Thoracic aorta (tissue), 2 donors: ENCODE measurements at regions not wholly inside any gene's neighbourhood (a gene's known extent, or its start where the extent isn't known, plus 50 kb on each side); places are given as distances from the start of the nearest gene placed in this dataset.
"Not testable (repeated sequence)": the region's sequence is repeated elsewhere in the genome, so short reads cannot be mapped to it uniquely, and the experiment has no call there.

Source experiments
- ATAC-seq: fragments of 150-250 bp; one replicate; pipeline ENCODE4 v1.8.0; 2017; ENCODE audit warnings: low read depth; ENCODE audit not compliant: insufficient number of reproducible peaks, low FRiP score
- DNase-seq: peaks from one replicate; pipeline ENCODE4 v3.0.0-alpha.2; 2020; ENCODE audit warnings: low spot score
- H3K27ac ChIP-seq, 2 donors: fragments of 200-600 bp; sonication (generic); 1 replicate in 1 of 2; 2 replicates in 1 of 2; pipeline ENCODE4 v1.5.1; 2016; ENCODE audit warnings: mild to moderate bottlenecking in 2 of 2, moderate library complexity in 2 of 2
- H3K27me3 ChIP-seq: fragments of 200-600 bp; sonication (generic); replicated peaks from 2 replicates; pipeline ENCODE4 v1.6.0; 2016; ENCODE audit warnings: mild to moderate bottlenecking; ENCODE audit not compliant: insufficient read depth
- H3K36me3 ChIP-seq: fragments of 200-600 bp; sonication (generic); one replicate; pipeline ENCODE4 v1.5.1; 2016
- H3K4me1 ChIP-seq, 2 donors: fragments of 200-600 bp; sonication (generic); 1 replicate in 1 of 2; 2 replicates in 1 of 2; pipeline versions ENCODE4 v1.5.1 to v1.6.0; 2016; ENCODE audit warnings: low read depth in 2 of 2, mild to moderate bottlenecking in 1 of 2; ENCODE audit not compliant: control insufficient read depth in 1 of 2
- H3K4me3 ChIP-seq: fragments of 200-600 bp; sonication (generic); 2 replicates; pipeline ENCODE4 v1.5.1; 2016; ENCODE audit warnings: mild to moderate bottlenecking
- H3K9me3 ChIP-seq: fragments of 200-600 bp; sonication (generic); 2 replicates; pipeline ENCODE4 v1.5.1; 2016
- TF ChIP-seq, protein P1 (sequence below): fragments of 200-600 bp; sonication (generic); IDR thresholded peaks from one replicate; pipeline ENCODE4 v1.5.1; 2019; ENCODE audit warnings: antibody characterized with exemption

DNA sequence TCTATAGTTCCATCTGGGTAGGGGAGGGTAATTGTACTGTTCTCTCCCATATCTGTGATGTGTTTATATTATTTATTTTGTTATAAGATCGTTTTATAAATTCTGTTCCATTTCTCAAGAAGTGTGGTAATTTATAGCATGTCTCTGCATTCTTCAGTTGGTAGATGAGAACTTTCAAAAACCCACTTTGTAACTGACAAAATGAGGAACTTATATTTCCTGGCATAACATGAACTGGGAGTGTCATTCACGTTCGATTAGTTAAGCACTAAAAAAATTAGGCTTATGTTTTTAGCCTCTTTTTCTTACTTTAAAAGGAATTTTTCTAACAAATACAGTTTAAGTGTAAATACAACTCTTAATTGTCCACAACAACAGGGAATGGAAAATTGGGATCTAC, 230.8 kb downstream of the CGGBP1 start:
- no peaks in the 10 kb centered on the region for H3K27me3 ChIP-seq
- H3K36me3 ChIP-seq, result no peaks in the 10 kb centered on the region
- H3K27ac ChIP-seq, result no peak overlapping the region
- no peak overlapping the region for H3K4me3 ChIP-seq
- TF ChIP-seq, protein P1, sequence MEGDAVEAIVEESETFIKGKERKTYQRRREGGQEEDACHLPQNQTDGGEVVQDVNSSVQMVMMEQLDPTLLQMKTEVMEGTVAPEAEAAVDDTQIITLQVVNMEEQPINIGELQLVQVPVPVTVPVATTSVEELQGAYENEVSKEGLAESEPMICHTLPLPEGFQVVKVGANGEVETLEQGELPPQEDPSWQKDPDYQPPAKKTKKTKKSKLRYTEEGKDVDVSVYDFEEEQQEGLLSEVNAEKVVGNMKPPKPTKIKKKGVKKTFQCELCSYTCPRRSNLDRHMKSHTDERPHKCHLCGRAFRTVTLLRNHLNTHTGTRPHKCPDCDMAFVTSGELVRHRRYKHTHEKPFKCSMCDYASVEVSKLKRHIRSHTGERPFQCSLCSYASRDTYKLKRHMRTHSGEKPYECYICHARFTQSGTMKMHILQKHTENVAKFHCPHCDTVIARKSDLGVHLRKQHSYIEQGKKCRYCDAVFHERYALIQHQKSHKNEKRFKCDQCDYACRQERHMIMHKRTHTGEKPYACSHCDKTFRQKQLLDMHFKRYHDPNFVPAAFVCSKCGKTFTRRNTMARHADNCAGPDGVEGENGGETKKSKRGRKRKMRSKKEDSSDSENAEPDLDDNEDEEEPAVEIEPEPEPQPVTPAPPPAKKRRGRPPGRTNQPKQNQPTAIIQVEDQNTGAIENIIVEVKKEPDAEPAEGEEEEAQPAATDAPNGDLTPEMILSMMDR, result no peak
- no peaks in the 10 kb centered on the region for H3K9me3 ChIP-seq
- no peak for DNase-seq
- H3K4me1 ChIP-seq, result no peaks in the 10 kb centered on the region
- ATAC-seq, result no peak

DNA sequence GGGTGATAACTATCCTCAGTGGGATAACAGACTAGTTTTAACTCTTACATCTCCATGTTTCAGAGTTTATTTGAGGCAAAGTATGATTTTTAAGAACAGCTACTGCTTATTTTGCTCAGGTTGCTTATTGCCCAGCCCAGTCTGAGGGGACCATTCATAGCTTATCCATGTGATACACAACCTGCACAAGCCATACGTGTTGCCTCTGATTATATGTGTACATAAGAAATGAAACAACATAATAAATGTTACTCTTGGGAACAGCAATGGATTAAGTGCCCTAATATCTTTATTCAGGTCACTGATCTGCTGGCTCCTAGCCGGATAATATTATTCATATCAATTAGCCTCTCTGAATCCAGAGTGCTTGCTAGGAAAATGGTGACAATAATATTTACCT, 236.2 kb downstream of the CGGBP1 start:
- no peaks in the 10 kb centered on the region for H3K4me1 ChIP-seq
- H3K27ac ChIP-seq, result no peak overlapping the region
- no peaks in the 10 kb centered on the region for H3K27me3 ChIP-seq
- H3K36me3 ChIP-seq, result no peaks in the 10 kb centered on the region
- H3K9me3 ChIP-seq, result no peaks in the 10 kb centered on the region
- TF ChIP-seq, protein P1, result no peak
- ATAC-seq, result no peak
- no peak for DNase-seq
- no peak overlapping the region for H3K4me3 ChIP-seq

DNA sequence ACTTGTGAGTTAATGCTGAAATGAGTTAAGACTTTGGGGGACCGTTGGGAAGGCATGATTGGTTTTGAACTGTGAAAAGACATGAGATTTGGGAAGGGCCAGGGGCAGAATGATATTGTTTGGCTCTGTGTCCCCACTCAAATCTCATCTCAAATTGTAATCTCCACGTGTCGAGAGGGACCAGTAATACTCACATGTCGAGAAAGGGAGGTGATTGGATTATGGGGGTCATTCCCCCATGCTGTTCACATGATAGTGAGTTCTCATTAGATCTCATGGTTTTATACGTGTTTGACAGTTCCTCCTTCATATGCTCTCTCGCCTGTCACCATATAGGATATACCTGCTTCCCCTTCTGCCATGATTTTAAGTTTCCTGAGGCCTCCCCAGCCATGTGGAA, 245.3 kb downstream of the CGGBP1 start:
- H3K36me3 ChIP-seq, H3K27ac ChIP-seq, H3K4me1 ChIP-seq, DNase-seq, H3K27me3 ChIP-seq, H3K4me3 ChIP-seq, H3K9me3 ChIP-seq, ATAC-seq: not testable (repeated sequence)

DNA sequence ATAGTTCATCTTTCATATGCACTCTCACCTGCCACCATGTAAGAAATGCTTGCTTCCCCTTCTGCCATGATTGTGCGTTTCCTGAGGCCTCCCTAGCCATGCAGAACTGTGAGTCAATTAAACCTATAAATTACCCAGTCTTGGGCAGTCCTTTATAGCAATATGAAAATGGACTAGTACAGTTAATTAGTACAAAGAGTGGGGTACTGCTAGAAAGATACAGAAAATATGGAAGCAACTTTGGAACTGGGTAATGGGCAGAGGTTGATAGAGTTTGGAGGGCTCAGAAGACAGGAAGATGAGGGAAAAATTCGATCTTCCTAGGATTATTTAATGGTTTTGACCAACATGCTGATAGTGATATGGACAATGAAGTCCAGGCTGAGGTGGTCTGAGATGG, 246.9 kb downstream of the CGGBP1 start:
- Histone ChIP-seq H3K9me3 (no peaks in the 10 kb centered on the region), H3K4me3 (no peak overlapping the region), H3K36me3 (no peaks in the 10 kb centered on the region), H3K4me1 (no peaks in the 10 kb centered on the region), H3K27me3 (no peaks in the 10 kb centered on the region), H3K27ac (no peak overlapping the region)
- ATAC-seq (no peak), DNase-seq (no peak)
- TF ChIP-seq, protein P1, result no peak

DNA sequence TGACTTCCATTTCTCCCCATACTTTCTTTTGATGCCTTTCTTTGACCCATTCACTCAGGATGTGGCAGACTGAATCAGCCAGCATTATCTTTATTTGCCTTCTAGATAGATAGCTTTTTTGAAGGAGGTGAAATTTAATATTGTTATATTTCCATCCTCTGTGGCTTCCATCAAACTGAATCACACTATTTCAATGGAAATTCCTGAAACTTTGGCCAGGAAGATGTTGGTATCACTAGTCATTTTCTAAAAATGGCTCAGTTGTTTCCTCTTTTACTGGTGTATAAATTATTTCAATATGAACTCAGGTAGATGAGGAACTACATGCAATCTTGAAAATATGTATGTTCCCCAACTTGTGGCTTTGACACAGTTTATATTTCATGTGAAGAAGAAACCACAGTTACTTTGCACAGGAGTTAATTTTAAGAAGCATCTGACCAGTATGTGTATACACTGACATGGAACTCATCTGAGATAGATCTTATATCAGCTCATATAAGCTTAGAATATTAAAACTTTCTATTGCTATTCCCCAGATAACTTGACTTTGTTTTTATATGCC, 248.3 kb downstream of the CGGBP1 start:
- Histone ChIP-seq H3K36me3 (no peaks in the 10 kb centered on the region), H3K27ac (no peak overlapping the region), H3K9me3 (no peaks in the 10 kb centered on the region), H3K4me3 (no peak overlapping the region), H3K27me3 (no peaks in the 10 kb centered on the region), H3K4me1 (no peaks in the 10 kb centered on the region)
- ATAC-seq (no peak), DNase-seq (no peak)
- TF ChIP-seq, protein P1, result no peak

DNA sequence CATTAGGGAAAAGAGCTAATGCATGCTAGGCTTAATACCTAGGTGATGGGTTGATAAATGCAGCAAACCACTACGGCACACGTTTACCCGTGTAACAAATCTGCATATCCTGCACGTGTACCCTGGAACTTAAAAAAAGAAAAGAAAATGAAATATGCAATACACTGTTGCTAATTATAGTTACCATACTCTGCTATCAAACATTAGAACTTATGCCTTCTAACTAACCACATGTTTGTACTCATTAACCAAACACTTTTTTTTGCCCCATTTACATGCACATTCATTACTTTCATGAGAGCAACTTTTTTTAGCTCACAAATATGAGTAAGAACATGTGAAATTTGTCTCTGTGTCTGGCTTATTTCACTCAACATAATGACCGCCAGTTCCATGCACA, 253.1 kb downstream of the CGGBP1 start:
- Histone ChIP-seq H3K9me3 (no peaks in the 10 kb centered on the region), H3K4me3 (no peak overlapping the region), H3K4me1 (no peaks in the 10 kb centered on the region), H3K36me3 (no peaks in the 10 kb centered on the region), H3K27ac (no peak overlapping the region), H3K27me3 (no peaks in the 10 kb centered on the region)
- TF ChIP-seq, protein P1, result no peak
- DNase-seq (no peak), ATAC-seq (no peak)
